ENCODE measurements at regions not wholly inside any gene's neighbourhood (a gene's known extent, or its start where the extent isn't known, plus 50 kb on each side); places are given as distances from the start of the nearest gene placed in this dataset.

DNA sequence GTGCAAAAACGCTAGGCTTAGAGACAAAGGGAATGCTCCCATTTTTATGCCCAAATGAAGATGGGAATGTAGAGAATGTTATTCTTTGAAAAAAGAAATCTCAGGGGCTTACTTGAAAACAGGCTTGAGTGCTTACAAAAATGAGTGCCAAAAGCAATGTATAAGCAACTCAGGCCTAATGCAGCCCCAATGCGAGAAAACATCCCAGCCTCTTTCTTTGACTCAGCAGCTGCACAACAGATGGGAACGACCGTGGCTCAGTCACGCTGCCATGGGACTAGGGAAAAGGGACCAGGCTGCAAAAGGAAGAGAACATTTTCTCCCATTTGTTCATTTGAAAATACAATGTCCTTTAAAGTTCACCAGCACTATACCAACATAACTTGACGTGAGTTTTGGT is 246.4 kb upstream of the LRIG1 start:
- DNase-seq (ENCODE audit: low read depth, low spot score) = no peak
- TF ChIP-seq EZH2 (IDR thresholded peaks at IDR 0.05) (no peak), FOXP2 (optimal IDR thresholded peaks at IDR 0.05; ENCODE audit: control extremely low read depth, extremely low read length, insufficient read depth) (no peak), POLR2AphosphoS5 (IDR thresholded peaks at IDR 0.05; ENCODE audit: borderline replicate concordance, low read depth, low read length) (no peak)

GRCh38 chr3:66747696-66748095 is 246.9 kb upstream of the LRIG1 start:
- no peak for DNase-seq (ENCODE audit: low read depth, low spot score)
- Histone ChIP-seq H3K27ac (peak overlapping the region; percentile 42), H3K9me3 (ENCODE audit: low read depth, low read length) (no peaks in the 10 kb centered on the region), H3K9ac (ENCODE audit: insufficient read length) (no peak overlapping the region), H3K4me3 (no peak overlapping the region), H3K36me3 (ENCODE audit: insufficient read depth, low read length) (no peaks in the 10 kb centered on the region)
- TF ChIP-seq EZH2 (IDR thresholded peaks at IDR 0.05) (no peak), FOXP2 (optimal IDR thresholded peaks at IDR 0.05; ENCODE audit: control extremely low read depth, extremely low read length, insufficient read depth) (no peak), POLR2AphosphoS5 (IDR thresholded peaks at IDR 0.05; ENCODE audit: borderline replicate concordance, low read depth, low read length) (no peak)

More for the DNA sequence above, 246.4 kb upstream of the LRIG1 start:
- peak overlapping the region; percentile 42; the same call in 1 of the 2 replicates for H3K27ac ChIP-seq
- H3K9me3 ChIP-seq (ENCODE audit: low read depth, low read length) = no peaks in the 10 kb centered on the region
- H3K4me3 ChIP-seq = no peak overlapping the region
- H3K36me3 ChIP-seq (ENCODE audit: insufficient read depth, low read length) = no peaks in the 10 kb centered on the region
- H3K9ac ChIP-seq (ENCODE audit: insufficient read length) = no peak overlapping the region

DNA sequence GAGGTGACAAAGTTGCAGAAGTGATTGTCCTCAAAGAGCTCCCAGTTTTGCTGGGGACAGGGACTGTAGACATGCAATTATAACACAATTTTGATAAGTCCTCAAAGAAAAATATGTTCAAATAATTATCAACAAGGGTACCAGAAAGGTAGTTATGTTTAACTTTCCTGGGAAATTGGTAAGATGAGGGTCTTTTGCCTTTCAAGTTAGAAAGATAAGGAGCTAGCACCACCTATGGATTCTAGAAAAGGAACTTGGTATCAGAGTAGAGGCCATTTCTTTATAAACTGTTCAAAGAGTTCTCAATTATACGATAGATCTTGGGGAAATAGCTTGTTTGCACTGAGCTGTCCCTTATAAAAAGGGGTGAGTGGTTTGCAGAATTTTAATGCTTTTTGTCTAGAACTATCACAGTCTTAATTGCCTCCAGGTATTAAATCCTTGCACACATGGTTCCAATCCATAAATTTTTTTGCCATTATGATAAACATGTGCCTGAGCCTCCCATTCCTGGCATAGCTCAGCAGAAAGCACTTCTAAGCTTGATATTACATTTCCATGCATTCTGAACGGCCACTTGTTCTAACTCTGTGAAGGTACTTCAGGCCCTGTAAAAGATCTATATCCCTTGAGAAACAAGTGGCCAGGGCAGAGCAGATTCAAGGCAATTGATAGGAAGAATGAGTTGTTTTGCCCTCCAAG is 247.5 kb upstream of the LRIG1 start:
- H3K36me3 ChIP-seq (ENCODE audit: insufficient read depth, low read length) = no peaks in the 10 kb centered on the region
- no peak for DNase-seq (ENCODE audit: low read depth, low spot score)
- no peaks in the 10 kb centered on the region for H3K9me3 ChIP-seq (ENCODE audit: low read depth, low read length)
- H3K27ac ChIP-seq = peak overlapping the region; percentile 42
- TF ChIP-seq FOXP2 (optimal IDR thresholded peaks at IDR 0.05; ENCODE audit: control extremely low read depth, extremely low read length, insufficient read depth) (no peak), POLR2AphosphoS5 (IDR thresholded peaks at IDR 0.05; ENCODE audit: borderline replicate concordance, low read depth, low read length) (no peak), EZH2 (IDR thresholded peaks at IDR 0.05) (no peak)
- no peak overlapping the region for H3K9ac ChIP-seq (ENCODE audit: insufficient read length)
- no peak overlapping the region for H3K4me3 ChIP-seq

GRCh38 chr3:66751842-66752241 is 246.3 kb upstream of the KBTBD8 start:
- no peak for DNase-seq (ENCODE audit: low read depth, low spot score)
- Histone ChIP-seq H3K9ac (ENCODE audit: insufficient read length) (no peak overlapping the region), H3K4me3 (no peak overlapping the region), H3K9me3 (ENCODE audit: low read depth, low read length) (no peaks in the 10 kb centered on the region), H3K27ac (no peak overlapping the region), H3K36me3 (ENCODE audit: insufficient read depth, low read length) (no peaks in the 10 kb centered on the region)
- no peak for TF ChIP-seq EZH2 (IDR thresholded peaks at IDR 0.05)
- TF ChIP-seq FOXP2 (optimal IDR thresholded peaks at IDR 0.05; ENCODE audit: control extremely low read depth, extremely low read length, insufficient read depth) = no peak
- TF ChIP-seq POLR2AphosphoS5 (IDR thresholded peaks at IDR 0.05; ENCODE audit: borderline replicate concordance, low read depth, low read length) = no peak

- no peak for DNase-seq (ENCODE audit: low read depth, low spot score)
- no peaks in the 10 kb centered on the region for H3K9me3 ChIP-seq (ENCODE audit: low read depth, low read length)
- H3K27ac ChIP-seq = no peak overlapping the region
- TF ChIP-seq POLR2AphosphoS5 (IDR thresholded peaks at IDR 0.05; ENCODE audit: borderline replicate concordance, low read depth, low read length) (no peak), FOXP2 (optimal IDR thresholded peaks at IDR 0.05; ENCODE audit: control extremely low read depth, extremely low read length, insufficient read depth) (no peak), EZH2 (IDR thresholded peaks at IDR 0.05) (no peak)
- H3K9ac ChIP-seq (ENCODE audit: insufficient read length) = no peak overlapping the region
- H3K4me3 ChIP-seq = no peak overlapping the region
- H3K36me3 ChIP-seq (ENCODE audit: insufficient read depth, low read length) = no peaks in the 10 kb centered on the region
Measured at GRCh38 chr3:66753670-66754069, 244.4 kb upstream of the KBTBD8 start.

- TF ChIP-seq EZH2 (IDR thresholded peaks at IDR 0.05) (no peak), POLR2AphosphoS5 (IDR thresholded peaks at IDR 0.05; ENCODE audit: borderline replicate concordance, low read depth, low read length) (no peak), FOXP2 (optimal IDR thresholded peaks at IDR 0.05; ENCODE audit: control extremely low read depth, extremely low read length, insufficient read depth) (no peak)
- no peaks in the 10 kb centered on the region for H3K36me3 ChIP-seq (ENCODE audit: insufficient read depth, low read length)
- no peak overlapping the region for H3K27ac ChIP-seq
- H3K9me3 ChIP-seq (ENCODE audit: low read depth, low read length) = no peaks in the 10 kb centered on the region
- DNase-seq (ENCODE audit: low read depth, low spot score) = no peak
- H3K9ac ChIP-seq (ENCODE audit: insufficient read length) = no peak overlapping the region
- H3K4me3 ChIP-seq = no peak overlapping the region
Measured at GRCh38 chr3:66754613-66755012, 243.5 kb upstream of the KBTBD8 start.

DNA sequence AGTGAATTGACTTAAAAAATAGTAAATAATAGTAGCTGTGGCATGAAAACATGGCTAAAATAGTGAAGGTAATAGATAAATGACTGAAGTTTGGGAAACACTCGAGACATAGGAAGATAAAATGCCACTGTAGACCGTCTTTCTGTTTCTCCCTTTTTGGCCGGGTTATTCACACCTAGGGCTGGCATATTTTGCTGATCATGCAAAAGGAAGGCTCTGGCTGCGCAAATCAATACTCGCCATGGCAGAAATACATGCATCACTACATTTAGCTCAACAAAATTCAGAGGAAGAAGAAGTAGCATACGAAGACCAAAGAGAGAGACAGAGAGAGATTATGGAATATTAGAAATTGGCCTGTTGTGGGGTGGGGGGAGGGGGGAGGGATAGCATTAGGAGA is 242.2 kb upstream of the KBTBD8 start:
- H3K4me3 ChIP-seq = no peak overlapping the region
- H3K36me3 ChIP-seq (ENCODE audit: insufficient read depth, low read length) = no peaks in the 10 kb centered on the region
- DNase-seq (ENCODE audit: low read depth, low spot score) = no peak
- H3K9me3 ChIP-seq (ENCODE audit: low read depth, low read length) = no peaks in the 10 kb centered on the region
- no peak for TF ChIP-seq EZH2 (IDR thresholded peaks at IDR 0.05)
- no peak for TF ChIP-seq POLR2AphosphoS5 (IDR thresholded peaks at IDR 0.05; ENCODE audit: borderline replicate concordance, low read depth, low read length)
- TF ChIP-seq FOXP2 (optimal IDR thresholded peaks at IDR 0.05; ENCODE audit: control extremely low read depth, extremely low read length, insufficient read depth) = no peak
- H3K27ac ChIP-seq = no peak overlapping the region
- no peak overlapping the region for H3K9ac ChIP-seq (ENCODE audit: insufficient read length)

- Histone ChIP-seq H3K4me3 (no peak overlapping the region), H3K9ac (ENCODE audit: insufficient read length) (no peak overlapping the region), H3K36me3 (ENCODE audit: insufficient read depth, low read length) (no peaks in the 10 kb centered on the region), H3K27ac (no peak overlapping the region), H3K9me3 (ENCODE audit: low read depth, low read length) (no peaks in the 10 kb centered on the region)
- TF ChIP-seq POLR2AphosphoS5 (IDR thresholded peaks at IDR 0.05; ENCODE audit: borderline replicate concordance, low read depth, low read length) (no peak), EZH2 (IDR thresholded peaks at IDR 0.05) (no peak), FOXP2 (optimal IDR thresholded peaks at IDR 0.05; ENCODE audit: control extremely low read depth, extremely low read length, insufficient read depth) (no peak)
- no peak for DNase-seq (ENCODE audit: low read depth, low spot score)
Measured at GRCh38 chr3:66756468-66757036, 241.6 kb upstream of the KBTBD8 start.

Data from SK-N-MC (cell line).